DMS 273 (cell line): ENCODE measurements at regions not wholly inside any gene's neighbourhood (a gene's known extent, or its start where the extent isn't known, plus 50 kb on each side); places are given as distances from the start of the nearest gene placed in this dataset.
"Not testable (repeated sequence)": the region's sequence is repeated elsewhere in the genome, so short reads cannot be mapped to it uniquely, and the experiment has no call there.

ENCODE experiments used
- DNase-seq: peaks from one replicate; lab custom pipeline; 2025; ENCODE audit not compliant: unreplicated experiment; lab: John Stamatoyannopoulos, UW

DNA sequence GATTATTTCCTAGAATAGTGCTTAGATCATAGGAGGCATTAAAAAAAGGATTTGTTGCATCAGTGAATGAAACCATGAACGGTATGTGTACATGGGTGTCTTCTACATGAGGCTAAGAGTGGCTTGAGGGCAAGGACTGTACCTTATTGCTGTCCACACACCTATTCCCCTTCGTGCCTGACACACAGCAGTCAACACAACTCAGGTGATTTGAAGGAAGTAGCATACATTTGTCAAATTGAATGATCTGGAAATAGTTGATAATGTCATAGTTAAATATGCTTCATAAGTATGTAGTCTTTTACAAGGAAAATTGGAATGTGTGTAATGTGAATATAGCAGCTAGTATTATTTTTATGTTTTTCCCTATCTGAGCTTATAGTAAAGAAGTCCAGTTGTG is 189.0 kb upstream of the DAB1 start:
- DNase-seq = no peak

DNA sequence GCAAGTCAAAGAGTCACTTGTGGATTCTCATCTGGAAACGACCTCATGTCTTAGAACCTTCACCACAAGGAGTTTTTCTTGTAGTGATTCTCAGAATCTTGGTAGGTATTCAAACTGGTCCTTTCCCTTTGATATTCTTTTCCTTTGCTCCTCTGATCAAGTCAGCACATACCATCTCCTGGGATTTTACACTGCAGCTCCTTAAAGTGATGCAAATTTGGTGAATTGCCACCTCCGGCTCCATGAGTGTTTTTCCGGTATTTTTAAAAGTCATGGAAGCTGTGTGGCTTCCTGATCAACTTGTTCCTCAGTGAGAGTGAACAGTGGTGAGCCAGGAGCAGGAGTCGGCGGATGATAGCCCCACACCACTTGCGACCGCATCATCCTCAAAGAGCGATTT is 182.1 kb upstream of the DAB1 start:
- no peak for DNase-seq

DNA sequence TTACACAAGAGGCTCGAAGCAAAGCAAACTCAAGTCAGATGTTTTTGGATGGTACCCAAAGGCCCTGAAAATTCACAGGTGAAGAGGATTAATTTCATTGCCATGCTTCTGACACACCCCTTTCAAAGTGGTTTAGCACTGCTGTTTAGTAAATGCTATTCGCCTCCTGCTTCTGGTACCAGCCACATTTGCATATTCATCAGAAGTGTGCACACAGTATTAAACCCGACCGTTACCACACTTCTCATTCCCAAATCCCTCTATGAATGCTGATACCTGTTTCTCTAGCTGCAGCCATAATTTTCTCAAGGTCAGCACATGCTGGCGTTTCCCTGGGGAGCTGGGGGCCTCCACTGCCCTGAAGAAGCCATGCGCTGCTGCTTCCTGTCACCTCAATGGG is 179.8 kb upstream of the DAB1 start:
- DNase-seq = no peak

DNA sequence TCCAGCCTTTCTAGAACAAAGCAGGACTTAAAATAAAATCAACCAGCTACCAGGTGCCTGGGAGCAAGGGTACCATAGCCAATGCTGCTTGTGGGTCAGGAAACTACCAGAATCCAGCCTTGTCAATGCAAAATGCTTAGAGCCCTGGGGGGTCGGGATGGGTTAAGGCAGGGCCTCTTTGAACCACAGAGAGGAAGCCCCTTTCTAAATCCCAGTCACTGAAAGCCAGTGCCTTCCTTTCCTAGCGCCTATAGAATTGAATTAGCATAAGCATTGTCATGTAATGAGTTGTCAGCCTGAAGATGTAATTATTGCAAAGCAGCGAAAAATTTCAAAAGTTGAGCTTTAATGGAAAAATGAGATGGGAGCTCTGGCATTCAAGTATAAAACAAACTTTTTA is 176.6 kb upstream of the DAB1 start:
- DNase-seq = no peak

DNA sequence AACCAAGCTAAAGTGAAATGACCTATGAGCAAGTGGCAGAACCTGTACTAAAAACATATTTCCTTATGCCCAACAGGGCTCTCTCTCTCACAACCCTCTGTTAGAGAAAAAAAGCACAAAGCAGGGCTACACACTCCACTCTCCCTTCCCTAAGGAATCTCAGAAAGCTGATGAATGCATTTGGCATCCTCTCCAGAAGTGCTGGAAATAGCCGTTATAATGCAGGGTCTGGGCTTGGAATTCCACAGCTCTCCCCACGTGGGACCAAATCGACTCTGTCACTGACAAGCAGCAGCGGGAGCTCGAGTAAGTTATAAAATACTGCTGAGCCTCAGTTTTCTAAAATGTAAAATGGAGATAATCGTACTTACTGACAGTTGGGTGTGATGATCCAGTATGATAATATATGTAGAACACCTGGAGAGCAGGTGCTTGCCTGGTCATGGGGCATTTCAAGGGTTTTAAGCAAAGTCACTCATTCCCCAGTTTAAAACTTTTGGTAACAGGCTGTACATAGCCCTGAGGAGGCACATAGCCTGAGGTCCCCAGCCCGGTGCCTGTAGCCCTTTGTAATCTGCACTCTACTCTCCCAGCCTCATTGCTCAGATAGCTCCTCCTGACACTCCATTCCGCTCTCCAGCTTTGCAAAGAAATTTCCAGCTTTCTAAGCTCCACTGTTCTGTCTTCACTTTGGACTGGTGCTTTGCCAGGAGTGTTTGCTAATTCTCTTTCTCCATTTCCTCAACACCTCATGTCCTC is 175.6 kb upstream of the DAB1 start:
- no peak for DNase-seq

DNA sequence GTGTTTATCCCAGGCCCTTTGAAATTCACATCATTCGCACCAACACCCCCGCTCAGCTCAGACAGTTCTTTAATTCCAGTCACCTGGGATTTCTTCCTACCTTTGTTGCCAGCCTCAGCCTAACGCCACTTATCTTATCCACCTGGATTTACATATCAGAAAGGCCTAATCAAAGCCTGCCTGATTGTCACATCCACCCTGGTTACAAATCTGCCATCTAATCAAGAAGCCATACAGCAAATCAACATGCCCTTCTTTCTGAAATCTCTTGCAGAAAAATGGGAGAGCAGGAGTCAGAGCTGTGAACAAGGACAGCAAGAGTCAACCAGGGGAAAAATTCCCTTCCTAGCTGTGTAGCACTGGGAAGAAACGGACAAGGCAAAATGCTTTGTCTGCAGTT is 173.2 kb upstream of the DAB1 start:
- no peak for DNase-seq

DNA sequence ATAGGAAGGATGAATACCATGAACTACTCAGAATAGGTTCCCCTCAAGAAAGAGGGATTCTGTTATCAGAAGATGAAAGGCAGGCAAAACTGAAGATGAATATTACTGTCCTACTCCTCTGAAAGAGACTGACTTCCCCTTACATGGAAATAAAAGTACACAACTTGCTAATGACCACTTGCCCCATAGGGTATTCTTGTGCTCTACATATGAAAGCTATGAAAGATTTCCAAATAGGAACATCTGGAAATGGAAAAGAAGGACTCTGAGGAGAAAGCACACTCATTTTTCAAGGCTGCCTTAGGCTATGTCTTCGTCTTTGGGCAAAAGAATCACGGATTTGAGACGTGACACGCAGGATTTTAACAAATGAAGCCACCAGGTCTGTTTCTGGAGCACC is 170.1 kb upstream of the DAB1 start:
- DNase-seq = no peak

DNA sequence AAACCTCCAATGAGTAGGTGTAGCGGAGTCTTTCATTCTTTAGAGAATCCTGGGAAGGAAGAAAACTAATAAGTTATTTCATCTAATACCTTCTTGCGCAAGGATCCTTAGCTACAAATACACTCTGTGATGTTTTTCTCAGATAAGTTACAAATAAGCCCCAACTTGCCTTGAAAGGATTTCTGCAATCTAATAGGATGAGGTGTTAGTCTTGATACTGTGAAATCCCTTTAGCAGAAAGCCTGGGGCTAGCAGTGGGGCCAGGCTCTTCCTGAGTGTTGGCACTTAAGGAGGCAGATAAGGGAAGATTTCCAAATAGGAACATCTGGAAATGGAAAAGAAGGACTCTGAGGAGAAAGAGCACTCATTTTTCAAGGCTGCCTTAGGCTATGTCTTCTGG is 168.0 kb upstream of the DAB1 start:
- DNase-seq = no peak

DNA sequence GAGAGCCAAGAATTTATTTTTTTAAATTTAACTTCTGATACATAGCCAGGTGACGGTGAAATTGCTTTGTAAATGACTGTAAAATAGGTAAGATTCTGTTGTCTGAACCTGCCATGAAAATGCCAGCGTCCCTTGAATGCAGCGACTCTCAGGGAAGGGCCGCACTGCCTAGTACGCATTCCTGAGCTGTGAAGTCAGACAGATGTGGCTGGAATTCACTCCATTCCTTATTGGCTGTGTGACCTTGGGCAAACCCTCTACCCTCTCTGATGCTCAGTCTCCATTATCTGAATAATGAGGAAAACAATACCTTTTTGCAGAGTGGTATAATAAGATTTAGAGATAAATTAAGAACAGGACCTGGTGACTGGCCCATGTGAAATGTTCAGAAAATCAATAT is 167.1 kb upstream of the DAB1 start:
- DNase-seq = no peak

DNA sequence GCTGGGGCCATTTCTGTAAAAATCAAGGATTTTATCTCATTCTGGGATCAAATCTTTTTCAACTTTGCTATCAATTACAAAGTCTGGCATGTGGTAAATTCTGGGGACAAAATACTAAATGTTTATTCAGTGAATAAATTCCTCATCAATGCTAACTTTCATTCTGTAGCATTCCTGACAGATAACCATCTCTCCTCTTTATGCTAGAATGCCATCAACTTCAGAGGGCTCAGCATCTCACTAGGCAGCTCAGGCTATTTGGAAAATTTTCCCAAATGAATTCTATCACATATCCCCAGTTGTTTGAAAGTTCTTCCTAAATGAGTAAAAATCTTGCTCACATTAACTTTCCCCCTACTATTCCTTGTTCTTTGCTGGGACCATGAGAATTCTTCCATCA is 163.0 kb upstream of the DAB1 start:
- no peak for DNase-seq

DNA sequence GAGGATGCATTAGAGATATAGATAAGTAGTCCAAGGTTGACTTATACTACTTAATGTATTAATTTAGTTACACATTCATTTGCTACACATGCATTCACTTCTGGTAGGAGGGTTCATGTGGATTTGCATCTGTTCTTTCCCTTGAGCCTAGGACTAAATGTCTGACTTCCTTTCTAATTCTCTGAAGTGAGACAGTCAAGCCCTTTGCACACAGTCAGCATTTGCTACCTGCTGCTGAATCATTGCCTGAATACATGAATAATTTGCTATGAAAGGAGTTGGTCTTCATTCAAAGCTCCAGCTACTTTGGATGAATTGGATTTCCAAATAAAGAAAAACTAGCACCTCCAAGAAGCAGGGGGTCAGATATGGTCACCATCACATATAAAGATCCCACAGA is 154.8 kb upstream of the DAB1 start:
- DNase-seq = no peak

DNA sequence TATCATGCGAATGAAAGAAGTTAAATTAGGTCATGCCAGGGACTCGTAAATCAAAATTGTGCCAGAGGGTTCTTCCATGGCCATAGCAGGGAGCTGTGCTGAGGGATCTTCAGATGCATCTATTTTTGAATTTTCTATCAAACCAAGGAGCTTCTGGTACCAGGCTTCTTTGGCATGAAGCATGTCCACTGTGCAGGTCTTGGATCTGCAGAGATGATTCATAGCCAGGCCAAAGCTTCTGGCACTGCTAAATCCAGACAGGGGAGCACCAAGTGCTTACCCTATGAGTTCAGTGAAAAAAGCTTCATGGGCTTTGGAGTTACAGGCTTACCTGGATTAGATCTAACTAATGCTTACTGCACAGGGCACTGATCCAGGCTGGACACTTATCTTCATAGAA is 154.2 kb upstream of the DAB1 start:
- DNase-seq = no peak

DNA sequence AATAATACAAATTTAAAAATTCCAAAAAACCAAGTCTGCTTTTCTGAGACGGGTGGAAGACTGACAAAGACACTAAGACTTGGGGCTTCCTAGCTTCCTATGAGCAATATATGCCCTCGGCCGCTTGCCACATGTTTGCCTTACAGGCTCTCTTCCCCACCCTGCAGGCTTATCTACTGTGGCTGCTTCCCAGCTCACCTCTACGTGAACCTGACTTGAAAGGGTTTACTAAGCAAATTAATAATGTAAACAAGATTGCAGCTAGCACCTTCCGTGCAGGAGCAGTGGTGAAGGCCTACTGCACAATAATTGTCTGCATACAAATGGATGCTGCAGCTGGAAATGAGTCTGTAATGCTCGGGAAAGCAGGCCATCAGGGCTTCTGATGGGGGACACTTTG is 152.9 kb upstream of the DAB1 start:
- DNase-seq = no peak

DNA sequence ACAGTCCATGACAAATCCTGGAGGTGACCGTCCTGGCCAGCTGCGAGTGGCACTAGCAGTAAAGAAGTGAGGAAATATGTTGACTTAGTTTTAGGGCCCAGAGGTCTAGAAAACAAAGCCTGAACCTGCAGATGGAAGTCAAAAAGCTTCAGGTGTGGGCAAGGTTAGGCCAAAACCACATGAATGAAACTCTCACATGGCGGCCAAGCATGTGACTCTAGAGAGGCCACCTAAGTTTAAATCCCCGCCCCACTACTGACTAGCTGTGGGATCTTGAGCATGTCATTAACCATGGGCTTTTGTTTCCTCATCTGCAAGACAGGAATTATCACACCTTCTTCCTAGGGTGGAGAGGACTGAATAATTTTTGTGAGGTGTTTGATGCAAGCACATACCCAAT is 148.2 kb upstream of the DAB1 start:
- DNase-seq = no peak

DNA sequence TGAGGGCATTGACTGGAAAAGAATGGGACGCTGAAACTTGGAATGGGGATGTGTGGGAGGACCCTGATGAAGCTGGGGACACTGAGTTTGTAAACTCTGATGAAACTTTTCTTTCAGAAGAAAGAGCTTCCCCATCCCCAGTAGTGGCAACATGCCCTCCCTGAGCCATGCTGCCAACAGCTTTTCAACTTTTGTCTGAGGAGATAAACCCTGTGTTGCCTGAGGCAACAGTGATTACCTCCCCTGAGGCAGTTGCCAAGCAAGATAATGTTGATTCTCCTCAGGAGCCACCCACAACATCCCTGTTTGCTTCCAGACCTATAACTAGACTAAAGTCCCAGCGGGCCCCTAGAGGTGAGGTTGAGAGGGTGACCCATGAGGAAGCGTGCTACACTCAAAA is 134.2 kb upstream of the DAB1 start:
- DNase-seq = not testable (repeated sequence)

DNA sequence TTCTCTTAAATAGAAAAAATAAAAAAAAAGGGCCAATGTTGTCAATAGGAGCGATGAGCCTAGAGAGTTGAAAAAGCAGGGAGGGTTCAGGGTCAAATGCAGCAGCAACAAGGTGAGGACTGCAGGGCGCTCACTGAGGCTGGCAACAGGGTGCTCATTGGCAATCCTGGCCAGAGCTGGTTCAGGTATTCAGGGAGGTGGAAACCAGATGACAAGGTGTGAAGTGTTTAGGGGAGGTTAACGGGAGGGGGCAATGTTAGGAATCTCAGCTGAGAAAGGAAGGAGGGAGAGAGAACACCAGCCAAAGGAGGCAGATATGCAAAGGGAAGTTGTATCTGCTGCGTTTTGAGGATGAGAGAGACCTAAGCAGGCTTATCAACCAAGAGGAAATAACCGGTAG is 129.8 kb upstream of the DAB1 start:
- DNase-seq = no peak

DNA sequence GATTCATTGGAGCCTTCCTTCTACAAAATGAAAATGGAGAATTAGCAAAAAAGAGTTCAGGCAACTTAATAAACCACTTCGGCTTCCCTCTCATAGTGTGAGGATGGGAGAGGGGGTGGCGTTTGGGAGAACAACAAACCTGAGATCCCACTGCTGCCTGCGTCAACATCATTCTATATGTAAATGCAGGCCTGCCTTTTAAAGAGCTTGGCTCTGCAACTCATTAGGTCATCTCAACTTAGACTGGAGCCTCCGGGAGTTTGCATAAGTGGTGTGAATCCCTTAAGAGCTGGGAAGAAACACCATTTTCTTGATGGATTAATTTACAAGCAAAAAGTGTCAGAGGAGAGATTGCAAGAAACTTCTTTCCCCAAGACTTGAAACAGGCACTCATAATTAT is 127.6 kb upstream of the DAB1 start:
- DNase-seq = no peak

DNA sequence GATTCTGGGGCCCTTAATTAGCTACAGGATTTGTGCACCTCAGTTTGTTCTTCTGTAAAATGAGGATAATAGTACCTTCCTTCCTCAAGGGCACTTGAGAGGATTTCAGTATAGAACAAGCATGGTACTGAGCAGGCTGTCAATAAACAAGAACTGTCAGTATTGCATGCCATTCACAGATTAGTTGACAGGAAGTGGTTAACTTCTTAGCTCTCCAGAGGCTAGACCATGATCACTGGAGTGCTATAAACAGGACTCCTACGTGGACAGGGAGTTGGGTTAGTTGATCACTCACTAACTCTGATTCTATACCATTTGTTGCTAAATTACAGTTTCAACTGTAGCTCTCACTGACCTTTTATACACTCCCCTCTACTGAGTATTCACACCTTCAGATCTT is 126.2 kb upstream of the DAB1 start:
- no peak for DNase-seq

DNA sequence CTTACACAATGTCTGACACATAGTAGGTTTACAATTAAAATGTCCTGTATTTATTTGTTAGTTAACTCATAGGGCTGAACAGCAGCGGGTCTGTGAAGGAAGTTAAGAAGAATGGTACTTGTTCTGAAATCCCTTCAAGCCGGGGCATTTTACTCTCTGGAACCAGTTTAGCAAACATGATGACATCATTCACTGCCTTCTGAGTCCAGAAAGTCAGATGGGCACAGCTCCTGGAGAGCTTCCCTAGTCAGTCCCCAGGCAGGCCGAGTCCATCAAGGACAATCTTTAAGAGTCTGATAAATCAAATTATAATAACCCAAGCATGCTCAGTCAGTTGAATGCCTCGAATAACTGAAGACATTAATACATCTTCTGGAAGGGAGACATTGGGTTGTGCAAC is 125.4 kb upstream of the DAB1 start:
- no peak for DNase-seq

DNA sequence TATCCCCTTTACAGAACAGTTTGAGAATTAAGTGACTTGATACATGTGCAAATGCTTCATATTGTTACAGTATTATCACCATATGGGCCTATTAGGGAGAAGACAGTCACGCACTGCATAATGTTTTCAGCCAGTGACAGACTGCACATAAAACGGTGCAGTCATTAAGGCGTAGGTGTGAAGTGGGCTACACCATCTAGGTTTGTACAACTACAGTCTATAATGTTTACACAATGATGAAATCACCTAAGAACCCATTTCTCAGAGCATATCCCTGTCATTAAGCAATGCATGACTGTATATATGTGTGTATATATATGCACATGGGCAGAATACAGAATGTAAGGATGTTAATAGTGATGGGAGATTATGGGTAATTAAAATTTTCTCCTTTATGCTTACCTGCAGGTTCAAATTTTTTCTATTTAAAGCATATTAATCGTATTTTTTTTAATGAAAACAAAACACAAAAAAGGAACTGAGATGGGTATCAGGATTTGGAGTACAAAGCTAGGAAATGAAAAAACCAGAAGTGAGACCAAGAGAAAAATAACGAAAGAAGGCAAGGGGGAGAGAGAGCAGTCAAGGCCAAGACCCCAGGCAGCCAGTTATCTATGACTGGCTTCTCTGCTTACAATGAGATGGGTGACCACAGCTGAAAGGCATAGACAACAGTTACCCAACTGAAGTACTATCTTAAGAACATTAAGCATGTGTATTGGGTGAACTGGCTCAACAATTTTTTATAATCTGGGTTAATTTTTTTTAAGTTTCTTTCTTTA is 122.9 kb upstream of the DAB1 start:
- no peak for DNase-seq

DNA sequence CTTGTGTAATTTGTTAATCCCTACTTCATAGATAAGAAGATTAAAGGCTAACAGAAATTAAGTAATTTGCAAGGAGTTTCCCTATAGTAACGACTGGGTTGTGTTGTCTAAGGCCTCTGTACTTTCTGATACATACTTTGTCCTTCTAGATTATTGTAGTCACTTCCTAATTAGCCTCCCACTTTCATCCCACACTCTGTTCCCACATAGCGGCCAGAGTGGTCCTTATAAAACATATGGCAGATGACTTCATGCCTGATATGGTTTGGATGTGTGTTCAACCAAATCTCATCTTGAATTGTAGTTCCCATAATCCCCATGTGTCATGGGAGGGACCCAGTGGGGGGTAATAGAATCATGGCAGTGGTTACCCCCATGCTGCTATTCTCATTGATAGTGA is 120.5 kb upstream of the DAB1 start:
- no peak for DNase-seq

DNA sequence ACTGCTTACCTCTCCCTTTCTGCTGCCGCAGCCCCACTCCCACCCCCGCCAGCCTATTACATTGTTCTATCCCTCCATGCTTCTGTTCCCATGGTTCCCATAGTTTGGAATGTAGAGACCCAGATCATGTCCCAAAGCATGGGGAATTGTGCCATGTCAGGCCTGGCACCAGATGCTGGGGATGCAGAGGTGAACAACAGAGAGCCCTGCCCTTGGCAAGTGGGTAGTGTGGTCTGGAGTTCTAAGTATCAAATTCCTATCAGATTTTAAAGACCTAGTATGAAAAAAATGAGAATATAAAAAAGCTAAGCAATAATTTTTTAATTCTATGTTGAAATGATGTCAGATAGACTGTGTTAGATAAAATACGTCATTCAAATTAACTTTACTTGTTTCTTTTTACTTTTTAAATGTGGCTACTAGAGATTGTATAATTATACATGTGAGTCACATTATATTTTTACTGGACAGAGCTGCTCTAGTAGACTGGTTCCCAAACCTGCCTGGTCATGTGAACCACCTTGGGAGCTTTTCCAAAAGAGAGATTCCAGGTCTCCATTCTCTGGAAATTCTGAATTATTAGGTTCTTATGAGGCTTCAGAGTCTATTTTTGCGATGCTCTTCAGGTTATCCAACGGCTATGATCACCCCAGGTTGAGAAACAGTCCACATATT is 113.0 kb upstream of the DAB1 start:
- no peak for DNase-seq
